Smooth muscle cell (in vitro differentiated cells): ENCODE measurements at regions not wholly inside any gene's neighbourhood (a gene's known extent, or its start where the extent isn't known, plus 50 kb on each side); places are given as distances from the start of the nearest gene placed in this dataset.

Experiments
- DNase-seq: peaks from one replicate; lab custom pipeline; 2025; ENCODE audit not compliant: unreplicated experiment; lab: John Stamatoyannopoulos, UW
- H2AFZ ChIP-seq: fragments of 200-600 bp; sonication (generic); 2 replicates; pipeline ENCODE4 v1.6.0; 2016; ENCODE audit warnings: antibody characterized with exemption, low read depth, mild to moderate bottlenecking
- H3F3A ChIP-seq: fragments of 200-600 bp; sonication (generic); 2 replicates; pipeline ENCODE4 v1.6.0; 2017; ENCODE audit warnings: antibody characterized with exemption, low read depth
- H3K27ac ChIP-seq: fragments of 200-600 bp; sonication (generic); 2 replicates; pipeline ENCODE4 v1.5.1; 2016; ENCODE audit warnings: low read depth, mild to moderate bottlenecking
- H3K27me3 ChIP-seq: fragments of 200-600 bp; sonication (generic); 2 replicates; pipeline ENCODE4 v1.6.1; 2016; ENCODE audit warnings: low read depth, mild to moderate bottlenecking
- H3K36me3 ChIP-seq: fragments of 200-600 bp; sonication (generic); 2 replicates; pipeline ENCODE4 v1.5.1; 2016; ENCODE audit warnings: low read depth
- H3K4me1 ChIP-seq: fragments of 200-600 bp; sonication (generic); 2 replicates; pipeline ENCODE4 v1.5.1; 2016; ENCODE audit warnings: low read depth
- H3K4me2 ChIP-seq: fragments of 200-600 bp; sonication (generic); 2 replicates; pipeline ENCODE4 v1.6.0; 2016; ENCODE audit warnings: mild to moderate bottlenecking
- H3K4me3 ChIP-seq: fragments of 200-600 bp; sonication (generic); 2 replicates; pipeline ENCODE4 v1.5.1; 2016; ENCODE audit warnings: mild to moderate bottlenecking
- H3K79me2 ChIP-seq: fragments of 200-600 bp; sonication (generic); 2 replicates; pipeline ENCODE4 v1.6.0; 2016; ENCODE audit warnings: low read depth, mild to moderate bottlenecking
- H3K9ac ChIP-seq: fragments of 200-600 bp; sonication (generic); 2 replicates; pipeline ENCODE4 v1.6.0; 2016; ENCODE audit warnings: low read depth
- H3K9me3 ChIP-seq: fragments of 200-600 bp; sonication (generic); replicated peaks from 2 replicates; pipeline ENCODE4 v1.5.1; 2016; ENCODE audit warnings: low read depth
- H4K20me1 ChIP-seq: fragments of 200-600 bp; sonication (generic); 2 replicates; pipeline ENCODE4 v1.6.0; 2016; ENCODE audit warnings: low read depth
- WGBS: methylation state at CpG from one replicate; pipeline ENCODE4 v1.1.7; 2016; ENCODE audit warnings: low lambda C conversion rate; 5-methylcytosine and 5-hydroxymethylcytosine counted together
- TF ChIP-seq, protein P1 (sequence below): fragments of 200-600 bp; sonication (generic); IDR thresholded peaks from 2 replicates; pipeline ENCODE4 v1.5.1; 2017; ENCODE audit warnings: borderline replicate concordance, mild to moderate bottlenecking, antibody characterized with exemption; ENCODE audit not compliant: insufficient read depth, poor library complexity, severe bottlenecking

DNA sequence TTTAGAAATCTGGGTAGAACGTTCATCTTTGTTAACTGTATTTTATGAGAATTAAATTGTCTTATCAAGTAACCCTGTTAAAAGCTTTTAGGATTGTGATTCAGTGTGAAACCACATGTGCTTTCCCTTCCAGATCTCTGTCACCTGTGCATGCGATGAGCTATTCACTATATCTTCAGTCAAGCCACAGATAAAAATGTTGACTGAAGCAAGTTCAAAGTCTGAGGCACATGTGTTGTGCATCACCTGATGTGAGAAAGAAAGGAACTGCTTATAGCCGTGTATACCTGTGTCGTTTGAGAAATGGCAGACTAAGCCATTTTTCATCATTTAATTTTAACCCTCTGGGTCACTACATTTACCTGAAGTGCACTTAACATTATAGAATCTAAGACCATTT, 1088.9 kb upstream of the TENM4 start:
- no peak overlapping the region for H3K27ac ChIP-seq
- H3K9ac ChIP-seq: no peak overlapping the region
- no peaks in the 10 kb centered on the region for H3K79me2 ChIP-seq
- H3K4me2 ChIP-seq: no peak overlapping the region
- no peak overlapping the region for H2AFZ ChIP-seq
- no peak overlapping the region for H3K4me3 ChIP-seq
- 87% methylated on average over 4 of the region's 4 CpGs for WGBS
- no peaks in the 10 kb centered on the region for H3K36me3 ChIP-seq
- H4K20me1 ChIP-seq: no peaks in the 10 kb centered on the region
- TF ChIP-seq, protein P1, sequence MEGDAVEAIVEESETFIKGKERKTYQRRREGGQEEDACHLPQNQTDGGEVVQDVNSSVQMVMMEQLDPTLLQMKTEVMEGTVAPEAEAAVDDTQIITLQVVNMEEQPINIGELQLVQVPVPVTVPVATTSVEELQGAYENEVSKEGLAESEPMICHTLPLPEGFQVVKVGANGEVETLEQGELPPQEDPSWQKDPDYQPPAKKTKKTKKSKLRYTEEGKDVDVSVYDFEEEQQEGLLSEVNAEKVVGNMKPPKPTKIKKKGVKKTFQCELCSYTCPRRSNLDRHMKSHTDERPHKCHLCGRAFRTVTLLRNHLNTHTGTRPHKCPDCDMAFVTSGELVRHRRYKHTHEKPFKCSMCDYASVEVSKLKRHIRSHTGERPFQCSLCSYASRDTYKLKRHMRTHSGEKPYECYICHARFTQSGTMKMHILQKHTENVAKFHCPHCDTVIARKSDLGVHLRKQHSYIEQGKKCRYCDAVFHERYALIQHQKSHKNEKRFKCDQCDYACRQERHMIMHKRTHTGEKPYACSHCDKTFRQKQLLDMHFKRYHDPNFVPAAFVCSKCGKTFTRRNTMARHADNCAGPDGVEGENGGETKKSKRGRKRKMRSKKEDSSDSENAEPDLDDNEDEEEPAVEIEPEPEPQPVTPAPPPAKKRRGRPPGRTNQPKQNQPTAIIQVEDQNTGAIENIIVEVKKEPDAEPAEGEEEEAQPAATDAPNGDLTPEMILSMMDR: no peak
- no peaks in the 10 kb centered on the region for H3K9me3 ChIP-seq
- DNase-seq: no peak
- no peaks in the 10 kb centered on the region for H3F3A ChIP-seq
- no peaks in the 10 kb centered on the region for H3K4me1 ChIP-seq
- H3K27me3 ChIP-seq: no peaks in the 10 kb centered on the region

DNA sequence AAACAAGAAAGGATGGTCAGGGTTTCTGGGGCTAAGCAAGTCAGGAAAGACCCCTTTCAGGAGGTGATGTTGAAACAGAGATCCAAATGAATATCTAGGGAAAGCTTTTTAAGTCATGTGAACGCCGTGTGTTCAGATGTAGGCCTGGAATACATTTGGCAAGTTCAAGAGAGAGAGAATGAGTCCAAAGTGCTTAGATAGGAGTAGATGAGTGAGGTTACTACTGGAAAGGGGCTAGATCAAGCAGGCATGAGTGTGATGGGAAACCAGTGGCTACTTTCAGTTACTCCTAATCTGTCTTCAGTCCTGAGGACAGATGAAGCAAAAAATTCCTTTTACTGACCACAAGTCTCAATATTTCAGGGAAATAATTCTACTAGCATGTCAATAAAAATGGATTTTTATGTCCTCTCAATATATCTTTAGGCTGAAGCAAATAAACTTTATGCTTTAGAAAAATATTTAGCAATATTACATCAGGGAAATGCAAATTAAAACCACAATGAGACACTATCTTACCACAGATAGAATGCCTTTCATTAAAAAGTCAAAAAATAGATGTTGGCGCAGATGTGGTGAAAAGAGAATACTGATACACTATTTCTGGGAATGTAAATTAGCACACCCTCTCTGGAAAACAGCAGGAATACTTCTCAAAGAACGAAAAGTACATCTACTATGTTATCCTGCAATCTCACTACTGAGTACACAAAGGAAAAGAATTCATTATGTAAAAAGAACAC, 1085.0 kb upstream of the TENM4 start:
- TF ChIP-seq, protein P1: no peak
- H3K4me3 ChIP-seq: no peak overlapping the region
- DNase-seq: no peak
- no peaks in the 10 kb centered on the region for H3K9me3 ChIP-seq
- H3K4me1 ChIP-seq: no peaks in the 10 kb centered on the region
- H3K36me3 ChIP-seq: no peaks in the 10 kb centered on the region
- WGBS: 85% methylated on average over 4 of the region's 4 CpGs
- no peaks in the 10 kb centered on the region for H3K79me2 ChIP-seq
- no peaks in the 10 kb centered on the region for H3F3A ChIP-seq
- no peak overlapping the region for H3K4me2 ChIP-seq
- H3K27ac ChIP-seq: no peak overlapping the region
- no peak overlapping the region for H3K9ac ChIP-seq
- H2AFZ ChIP-seq: no peak overlapping the region
- no peaks in the 10 kb centered on the region for H3K27me3 ChIP-seq
- no peaks in the 10 kb centered on the region for H4K20me1 ChIP-seq

DNA sequence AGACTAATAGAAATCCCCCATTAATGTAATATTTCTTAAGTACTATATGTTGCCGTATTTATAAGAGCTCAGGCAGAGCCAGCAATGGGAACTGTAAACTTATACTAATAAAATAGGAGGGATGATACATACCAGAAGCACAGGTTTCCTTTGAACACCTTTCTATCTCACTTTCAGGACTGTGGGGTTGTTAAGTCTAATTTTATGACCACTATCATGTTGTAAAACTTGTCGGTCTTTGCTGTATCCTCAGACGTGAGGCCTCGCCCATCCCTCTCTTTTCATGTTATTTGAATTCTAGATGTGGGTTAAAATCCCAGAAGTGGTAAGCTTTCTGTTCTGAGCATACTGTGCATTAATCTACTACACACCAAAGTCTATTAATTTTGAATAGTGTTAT, 1083.5 kb upstream of the TENM4 start:
- no peaks in the 10 kb centered on the region for H3F3A ChIP-seq
- H3K79me2 ChIP-seq: no peaks in the 10 kb centered on the region
- no peak overlapping the region for H3K4me2 ChIP-seq
- no peak overlapping the region for H3K4me3 ChIP-seq
- H3K36me3 ChIP-seq: no peaks in the 10 kb centered on the region
- no peak overlapping the region for H3K27ac ChIP-seq
- no peak overlapping the region for H2AFZ ChIP-seq
- no peak overlapping the region for H3K9ac ChIP-seq
- no peak for DNase-seq
- H3K27me3 ChIP-seq: no peaks in the 10 kb centered on the region
- 55% methylated on average over 4 of the region's 4 CpGs for WGBS
- H3K4me1 ChIP-seq: no peaks in the 10 kb centered on the region
- TF ChIP-seq, protein P1: no peak
- no peaks in the 10 kb centered on the region for H3K9me3 ChIP-seq
- H4K20me1 ChIP-seq: no peaks in the 10 kb centered on the region

DNA sequence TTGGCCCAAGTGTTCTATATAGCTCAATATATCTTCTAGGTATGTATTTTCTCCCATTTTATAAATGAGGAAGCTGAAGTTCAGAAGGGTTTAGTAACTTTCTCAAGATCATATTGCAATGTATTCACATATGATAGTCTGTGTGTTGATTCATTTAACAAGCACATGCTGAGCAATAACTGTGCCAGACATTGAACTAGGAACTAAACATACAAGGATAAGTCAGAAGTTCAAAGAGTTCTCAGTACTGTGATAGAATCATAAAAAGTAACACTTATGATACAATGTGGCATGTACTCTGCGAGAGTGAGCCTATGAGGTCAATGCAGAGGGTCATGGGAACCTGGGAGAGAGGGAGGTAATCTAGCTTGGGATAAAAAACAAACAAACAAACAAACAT, 1082.2 kb upstream of the TENM4 start:
- Histone ChIP-seq H4K20me1 (no peaks in the 10 kb centered on the region), H3K4me3 (no peak overlapping the region), H3K9me3 (no peaks in the 10 kb centered on the region), H2AFZ (no peak overlapping the region), H3K79me2 (no peaks in the 10 kb centered on the region), H3K4me2 (no peak overlapping the region), H3K27ac (no peak overlapping the region), H3K4me1 (no peaks in the 10 kb centered on the region), H3K9ac (no peak overlapping the region), H3F3A (no peaks in the 10 kb centered on the region), H3K27me3 (no peaks in the 10 kb centered on the region), H3K36me3 (no peaks in the 10 kb centered on the region)
- TF ChIP-seq, protein P1: no peak
- DNase-seq: no peak
- 90% methylated on average over 1 of the region's 1 CpG for WGBS
